AG04449 (cell line): ENCODE measurements at regions not wholly inside any gene's neighbourhood (a gene's known extent, or its start where the extent isn't known, plus 50 kb on each side); places are given as distances from the start of the nearest gene placed in this dataset.
"Not testable (repeated sequence)": the region's sequence is repeated elsewhere in the genome, so short reads cannot be mapped to it uniquely, and the experiment has no call there.

Experiments used
- CTCF ChIA-PET: fragments of 350-600 bp; formaldehyde crosslinking; extraction: SDS; loops from one replicate; lab custom pipeline; 2021; ENCODE audit warnings: antibody characterized with exemption; lab: Yijun Ruan, JAX
- POLR2A ChIA-PET: fragments of 400-600, 350-600 bp; formaldehyde crosslinking; extraction: SDS; loops from one replicate; lab custom pipeline; 2020; ENCODE audit warnings: antibody characterized with exemption, inconsistent platforms; lab: Yijun Ruan, JAX
- DNase-seq: peaks from one replicate; pipeline ENCODE4 v3.0.0-alpha.2; 2010; ENCODE audit warnings: low read depth, low spot score
- H3K4me3 ChIP-seq: 2 replicates; pipeline ENCODE4 v1.5.1; 2011; ENCODE audit warnings: low read depth, mild to moderate bottlenecking, control low read depth, low read length
- TF ChIP-seq, protein P1 (sequence below): IDR thresholded peaks from one replicate; pipeline ENCODE4 v1.5.1; 2011; ENCODE audit warnings: mild to moderate bottlenecking, moderate library complexity, low read length, control low read depth, inconsistent platforms; ENCODE audit not compliant: insufficient read depth; ENCODE audit errors: missing control alignments

DNA sequence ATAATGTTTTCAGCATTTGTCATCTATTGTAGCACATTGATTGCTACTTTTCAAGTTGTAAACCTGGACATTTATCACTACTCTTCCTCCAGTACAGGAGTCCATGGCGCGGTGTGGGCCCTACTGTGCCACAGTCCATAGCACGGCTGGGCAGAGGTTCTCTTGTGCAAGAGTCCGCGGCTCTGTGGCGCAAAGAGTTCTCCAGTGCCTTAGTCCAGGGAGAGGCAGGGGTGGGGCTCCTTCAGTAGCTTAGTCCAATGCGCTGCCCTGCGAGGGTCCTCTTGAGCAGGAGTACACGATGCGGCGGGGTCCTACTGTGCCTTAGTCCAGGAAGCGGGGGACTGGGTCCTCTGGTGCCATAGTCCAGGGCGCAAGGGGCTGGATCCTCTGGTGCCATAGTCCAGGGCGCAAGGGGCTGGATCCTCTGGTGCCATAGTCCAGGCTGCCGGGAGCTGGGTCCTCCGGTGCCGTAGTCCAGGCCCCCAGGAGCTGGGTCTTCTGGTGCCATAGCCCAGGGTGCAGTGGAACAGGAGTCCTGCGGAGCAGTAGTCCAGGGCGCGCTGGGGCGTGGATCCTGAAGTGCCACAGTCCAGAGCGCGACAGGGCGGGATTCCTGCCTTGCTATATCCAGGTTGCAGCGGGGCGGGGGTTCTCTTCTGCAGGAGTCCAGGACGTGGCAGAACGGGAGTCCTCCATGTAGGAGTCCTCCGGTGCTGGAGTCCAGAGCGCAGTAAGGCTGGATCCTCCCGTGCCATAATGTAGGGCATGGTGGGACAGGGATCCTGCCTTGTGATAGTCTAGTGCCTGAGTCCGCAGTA, 129.3 kb downstream of the CCDC74A start:
- no peak for DNase-seq
- ChIA-PET CTCF (no interaction called here), POLR2A (no interaction called here)
- H3K4me3 ChIP-seq: no peak overlapping the region
- TF ChIP-seq, protein P1, sequence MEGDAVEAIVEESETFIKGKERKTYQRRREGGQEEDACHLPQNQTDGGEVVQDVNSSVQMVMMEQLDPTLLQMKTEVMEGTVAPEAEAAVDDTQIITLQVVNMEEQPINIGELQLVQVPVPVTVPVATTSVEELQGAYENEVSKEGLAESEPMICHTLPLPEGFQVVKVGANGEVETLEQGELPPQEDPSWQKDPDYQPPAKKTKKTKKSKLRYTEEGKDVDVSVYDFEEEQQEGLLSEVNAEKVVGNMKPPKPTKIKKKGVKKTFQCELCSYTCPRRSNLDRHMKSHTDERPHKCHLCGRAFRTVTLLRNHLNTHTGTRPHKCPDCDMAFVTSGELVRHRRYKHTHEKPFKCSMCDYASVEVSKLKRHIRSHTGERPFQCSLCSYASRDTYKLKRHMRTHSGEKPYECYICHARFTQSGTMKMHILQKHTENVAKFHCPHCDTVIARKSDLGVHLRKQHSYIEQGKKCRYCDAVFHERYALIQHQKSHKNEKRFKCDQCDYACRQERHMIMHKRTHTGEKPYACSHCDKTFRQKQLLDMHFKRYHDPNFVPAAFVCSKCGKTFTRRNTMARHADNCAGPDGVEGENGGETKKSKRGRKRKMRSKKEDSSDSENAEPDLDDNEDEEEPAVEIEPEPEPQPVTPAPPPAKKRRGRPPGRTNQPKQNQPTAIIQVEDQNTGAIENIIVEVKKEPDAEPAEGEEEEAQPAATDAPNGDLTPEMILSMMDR: no peak

DNA sequence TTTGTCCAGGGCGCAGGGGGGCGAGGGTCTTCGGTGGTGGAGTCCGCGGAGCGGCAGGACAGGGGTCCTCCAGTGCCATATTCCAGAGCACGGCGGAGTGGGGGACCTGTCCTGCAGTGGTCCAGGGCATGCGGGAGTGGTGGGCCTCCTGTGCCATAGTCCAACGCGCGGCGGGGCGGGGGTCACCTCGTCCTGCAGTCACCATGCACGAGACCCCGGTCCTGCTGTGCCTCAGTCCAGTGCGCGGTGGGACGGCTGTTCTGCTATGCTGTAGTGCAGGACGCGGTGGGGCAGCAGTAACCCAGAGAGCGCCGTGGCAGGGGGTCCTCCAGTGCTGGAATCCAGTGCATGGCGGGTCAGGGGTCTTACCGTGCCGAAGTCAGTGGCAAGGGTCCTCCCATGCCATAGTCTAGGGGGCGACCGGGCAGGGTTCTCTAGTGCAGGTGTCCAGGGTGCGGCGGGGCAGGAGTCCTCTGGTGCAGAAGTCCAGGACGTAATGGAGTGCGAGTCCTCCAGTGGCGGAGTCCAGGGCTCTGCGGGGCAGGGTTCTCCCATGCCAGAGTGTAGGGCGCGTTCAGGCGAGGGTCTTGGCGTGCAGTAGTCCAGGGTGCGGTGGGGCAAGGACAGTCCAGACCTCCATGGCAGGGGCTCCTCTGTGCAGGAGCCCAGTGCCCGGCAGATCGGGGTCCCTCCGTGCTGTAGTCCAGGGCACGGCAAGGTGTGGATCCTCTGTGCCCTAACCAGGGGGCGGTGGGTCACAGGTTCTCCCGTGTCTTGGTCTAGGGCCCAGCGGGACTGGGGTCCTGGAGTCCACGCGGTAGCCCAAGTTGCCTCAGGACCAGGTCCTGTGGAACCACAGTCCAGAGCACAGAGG, 130.4 kb downstream of the CCDC74A start:
- TF ChIP-seq, protein P1: no peak
- DNase-seq: no peak
- ChIA-PET POLR2A (no interaction called here), CTCF (no interaction called here)
- H3K4me3 ChIP-seq: no peak overlapping the region

DNA sequence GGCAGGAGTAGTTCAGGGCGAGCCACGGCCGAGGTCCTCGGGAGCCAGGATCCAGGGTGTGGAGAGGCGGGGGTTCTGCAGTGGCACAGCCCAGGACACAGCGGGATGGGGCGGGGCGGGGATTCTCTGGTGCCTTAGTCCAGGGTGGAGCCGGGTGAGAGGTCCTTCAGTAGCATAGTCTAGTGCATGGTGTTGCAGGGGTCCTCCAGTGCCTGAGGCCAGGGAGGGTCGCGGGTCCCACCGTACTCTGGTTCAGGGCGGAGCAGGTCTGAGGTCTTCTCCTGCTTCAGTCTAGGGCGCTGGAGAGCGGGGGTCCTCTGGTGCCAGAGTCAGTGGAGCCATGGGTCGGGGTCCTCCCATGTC, 131.1 kb downstream of the CCDC74A start:
- H3K4me3 ChIP-seq: no peak overlapping the region
- TF ChIP-seq, protein P1: no peak
- no peak for DNase-seq
- POLR2A ChIA-PET: no interaction called here
- CTCF ChIA-PET: interaction anchor here (1.1 kb wide), 1 partner anchor 14 kb away, joined by 4 read pairs; no protein-coding TSS in a partner anchor

DNA sequence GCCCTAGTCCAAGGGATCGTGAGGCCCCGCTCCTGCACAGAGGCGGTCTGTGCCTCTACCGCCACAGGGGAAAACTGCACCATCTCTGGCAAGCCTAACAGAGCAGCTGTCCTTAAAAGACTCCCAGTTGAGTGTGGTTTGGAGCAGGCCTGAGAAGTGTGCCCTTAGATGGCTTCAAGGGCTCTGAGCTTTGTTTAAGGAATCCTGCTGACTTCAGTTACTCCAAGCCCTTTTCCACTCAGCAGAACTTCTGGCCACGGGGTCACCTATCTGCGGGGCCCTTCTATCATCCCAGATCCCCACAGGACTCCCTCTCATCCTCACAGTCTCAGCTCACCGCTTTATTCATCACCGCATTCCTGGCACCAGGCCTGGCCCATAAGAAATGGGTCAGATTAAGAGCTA, 131.5 kb downstream of the CCDC74A start:
- TF ChIP-seq, protein P1: no peak
- ChIA-PET POLR2A (interaction anchor here (0.5 kb wide), 1 partner anchor 166 kb away, joined by 3 read pairs; no protein-coding TSS in a partner anchor), CTCF (interaction anchor here (1.1 kb wide), 1 partner anchor 14 kb away, joined by 4 read pairs; no protein-coding TSS in a partner anchor)
- DNase-seq: no peak
- H3K4me3 ChIP-seq: no peak overlapping the region

DNA sequence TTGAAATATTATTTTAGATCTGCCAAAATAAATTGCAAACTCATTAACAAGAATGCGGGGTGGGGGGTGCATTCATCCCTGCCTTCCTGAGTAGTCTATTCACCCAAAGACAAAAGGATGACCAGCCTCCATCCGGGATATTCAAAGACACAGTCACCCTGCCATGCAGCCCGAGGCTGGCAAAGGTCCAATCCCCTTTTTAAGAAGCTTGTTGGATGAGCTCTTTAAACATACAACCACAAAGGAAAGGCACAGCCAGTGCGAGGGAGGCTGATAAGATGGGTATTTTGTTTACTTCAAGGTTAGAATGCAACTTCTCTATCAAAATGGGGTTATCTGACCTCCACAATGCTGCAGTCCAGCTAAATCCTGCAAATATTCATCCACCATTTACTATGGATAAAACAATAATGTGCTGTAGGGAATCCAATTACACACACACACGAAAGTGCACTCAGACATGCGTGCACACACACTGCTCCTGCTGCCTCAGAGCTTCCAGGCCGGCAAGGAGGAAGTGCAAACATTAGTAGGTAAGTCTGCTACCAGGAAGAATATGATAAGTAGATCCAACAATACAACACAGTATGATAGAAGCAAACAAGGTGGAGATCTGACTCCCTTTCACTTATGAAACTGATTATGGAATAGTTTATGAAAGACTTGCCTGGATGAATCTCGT, 133.6 kb downstream of the CCDC74A start:
- DNase-seq, POLR2A ChIA-PET, H3K4me3 ChIP-seq: not testable (repeated sequence)
- CTCF ChIA-PET: interaction anchor here (3.3 kb wide), 1 partner anchor 11 kb away, joined by 19 read pairs; no protein-coding TSS in a partner anchor

- ChIA-PET CTCF (interaction anchor here (0.9 to 3.3 kb wide), 3 partner anchors 10 to 48 kb away, joined by 3 to 19 read pairs (median 3); no protein-coding TSS in a partner anchor), POLR2A (interaction anchor here (0.8 kb wide), 1 partner anchor 11 kb away, joined by 3 read pairs; no protein-coding TSS in a partner anchor)
- H3K4me3 ChIP-seq, DNase-seq: not testable (repeated sequence)
These were observed 134.3 kb downstream of the CCDC74A start for GRCh38 chr2:131661884-131662535.

DNA sequence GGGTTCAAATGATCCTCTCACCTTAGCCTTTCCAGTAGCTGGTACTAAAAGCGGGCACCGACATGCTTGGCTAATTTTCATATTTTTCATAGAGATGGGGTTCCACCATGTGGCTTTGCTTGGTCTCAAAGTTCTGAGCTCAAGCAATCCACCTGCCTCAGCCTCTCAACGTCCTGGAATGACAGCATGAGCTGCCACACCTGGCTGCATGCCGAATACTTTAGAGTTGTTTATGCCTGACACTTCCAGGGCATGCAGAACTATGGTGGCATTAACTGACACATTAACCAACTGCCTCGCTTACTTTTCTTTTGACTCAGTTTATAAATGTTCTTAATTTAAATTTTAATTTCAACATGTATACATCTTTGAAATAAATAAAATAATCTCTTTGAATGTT, 135.8 kb downstream of the CCDC74A start:
- POLR2A ChIA-PET, CTCF ChIA-PET, H3K4me3 ChIP-seq, DNase-seq: not testable (repeated sequence)

GRCh38 chr2:131665716-131666115, 138.0 kb downstream of the CCDC74A start:
- H3K4me3 ChIP-seq, DNase-seq, POLR2A ChIA-PET: not testable (repeated sequence)
- CTCF ChIA-PET: interaction anchor here (2.4 kb wide), 1 partner anchor 13 kb away, joined by 9 read pairs; no protein-coding TSS in a partner anchor

DNA sequence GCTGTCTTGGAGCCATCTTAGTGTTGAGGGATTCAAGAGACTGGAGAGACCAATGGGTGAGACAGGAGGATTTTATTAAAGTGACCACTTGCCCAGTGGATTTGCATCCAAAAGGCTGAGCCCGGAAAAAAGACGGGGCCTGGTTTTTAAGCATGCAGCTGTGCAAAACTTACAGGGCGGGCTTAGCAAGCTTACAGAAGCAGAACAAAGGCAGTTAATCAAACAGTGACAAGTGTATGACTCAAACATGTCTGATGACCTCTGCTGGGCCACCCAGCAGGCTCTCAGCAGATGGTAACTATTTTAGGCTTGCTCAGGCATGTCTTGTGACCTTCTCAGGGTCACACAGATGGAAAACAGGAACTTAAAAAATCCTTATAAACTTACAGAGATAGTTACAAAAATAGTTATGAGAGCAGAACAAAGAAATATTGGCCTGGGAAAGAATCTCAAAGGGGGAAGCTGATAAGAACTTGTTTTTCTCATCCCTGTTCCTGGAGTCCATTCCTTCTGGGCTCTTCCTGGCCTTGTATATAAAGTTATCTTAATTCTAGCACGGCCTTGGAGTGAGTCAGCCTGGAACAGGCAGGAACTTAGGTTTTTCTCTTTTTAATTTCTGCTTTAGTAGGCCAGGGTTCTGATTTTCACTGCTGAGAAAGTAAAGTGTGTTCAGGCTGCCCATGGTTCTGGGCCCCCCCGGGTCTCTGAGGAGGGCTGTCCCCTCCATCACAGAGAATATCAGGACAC, 141.3 kb downstream of the CCDC74A start:
- POLR2A ChIA-PET, H3K4me3 ChIP-seq: not testable (repeated sequence)
- CTCF ChIA-PET: interaction anchor here (1.3 to 1.6 kb wide), 2 partner anchors 13 to 133 kb away, joined by 3 to 4 read pairs; no protein-coding TSS in a partner anchor
- DNase-seq: peak; percentile 50
